ENCODE measurements at regions not wholly inside any gene's neighbourhood (a gene's known extent, or its start where the extent isn't known, plus 50 kb on each side); places are given as distances from the start of the nearest gene placed in this dataset.
"Not testable (repeated sequence)": the region's sequence is repeated elsewhere in the genome, so short reads cannot be mapped to it uniquely, and the experiment has no call there.

DNA sequence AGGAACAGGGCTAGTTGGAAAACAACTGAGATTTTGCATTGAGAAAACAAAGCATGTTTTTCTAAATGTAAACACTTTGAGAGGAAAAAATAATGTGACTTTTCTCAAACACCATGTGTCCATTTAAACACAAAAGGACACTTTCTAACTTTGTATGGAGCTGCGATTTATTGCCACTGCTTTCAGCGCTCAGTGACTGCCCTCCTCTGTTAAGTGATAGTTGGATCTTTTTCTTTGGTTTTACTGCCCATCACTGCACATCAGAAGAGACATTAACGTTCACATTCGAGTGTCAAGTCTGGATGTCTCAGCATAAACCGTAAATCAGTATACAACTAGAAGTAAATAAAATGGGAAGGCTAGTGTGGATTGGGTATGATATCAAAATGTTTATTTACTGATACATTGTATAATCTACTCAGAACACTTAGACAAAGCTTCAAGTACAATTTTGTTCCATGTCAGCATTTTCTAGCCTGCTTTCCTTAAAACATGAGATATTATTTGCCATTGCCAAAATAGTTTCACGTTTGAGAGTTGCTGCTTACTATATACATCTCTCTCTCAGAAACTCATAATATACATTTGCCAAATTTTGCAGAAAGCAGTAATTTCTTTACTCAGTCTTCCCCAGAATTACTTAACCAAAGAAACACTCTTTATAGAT is 237.6 kb downstream of the IKZF2 start:
- DNase-seq (ENCODE audit: low read depth in 1 of 2, low spot score in 1 of 2), result no peak

DNA sequence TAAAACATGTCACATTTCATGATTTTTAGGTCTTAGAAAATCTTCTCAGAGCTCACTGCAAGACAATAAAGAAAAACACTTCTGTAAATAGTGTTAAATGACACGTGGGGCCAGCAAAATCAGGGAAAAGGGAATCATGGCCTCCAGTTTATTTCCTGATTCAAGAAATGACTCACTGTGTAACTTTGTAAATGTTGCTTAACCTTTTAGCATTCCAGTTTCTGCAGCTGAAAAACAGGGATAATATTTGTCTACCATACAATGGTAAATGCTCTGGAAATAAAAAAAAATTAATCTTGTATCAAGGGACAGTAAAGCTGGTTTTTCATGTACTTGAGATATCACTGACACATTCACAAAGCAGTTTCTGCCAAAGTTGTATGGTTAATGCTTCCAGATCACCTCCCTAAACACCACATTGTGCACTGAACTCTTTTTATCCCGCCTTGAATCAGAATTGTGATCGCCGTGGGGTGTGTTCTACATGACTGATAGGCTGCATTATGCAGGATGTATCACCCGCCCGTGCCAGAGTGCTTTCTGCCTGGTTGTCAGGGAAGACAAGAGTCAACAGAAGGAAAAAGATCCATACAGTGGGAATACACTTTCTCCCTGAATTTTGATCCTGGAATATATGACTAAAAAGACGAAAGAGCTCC is 238.8 kb downstream of the IKZF2 start:
- no peak for DNase-seq (ENCODE audit: low read depth in 1 of 2, low spot score in 1 of 2)

DNA sequence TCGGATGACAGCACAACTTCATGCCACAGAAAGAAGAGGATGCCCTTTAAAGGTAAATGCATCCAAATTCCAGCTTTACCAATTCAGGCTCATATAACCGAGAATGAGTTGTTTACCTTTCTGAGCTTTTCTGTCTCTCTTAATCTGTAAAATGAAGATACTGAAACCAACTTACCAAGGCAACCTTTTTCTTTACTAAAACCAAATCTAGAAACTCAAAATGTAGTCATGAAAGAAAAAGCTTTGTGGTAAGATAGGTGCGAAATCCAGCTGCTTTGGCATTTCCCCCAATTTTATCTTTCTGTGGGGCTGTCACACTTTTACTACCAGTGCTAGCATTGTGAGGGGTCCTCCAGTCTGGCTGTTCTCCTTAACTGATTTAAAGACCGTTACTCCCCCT is 240.4 kb downstream of the IKZF2 start:
- DNase-seq (ENCODE audit: low read depth in 1 of 2, low spot score in 1 of 2), result no peak

DNA sequence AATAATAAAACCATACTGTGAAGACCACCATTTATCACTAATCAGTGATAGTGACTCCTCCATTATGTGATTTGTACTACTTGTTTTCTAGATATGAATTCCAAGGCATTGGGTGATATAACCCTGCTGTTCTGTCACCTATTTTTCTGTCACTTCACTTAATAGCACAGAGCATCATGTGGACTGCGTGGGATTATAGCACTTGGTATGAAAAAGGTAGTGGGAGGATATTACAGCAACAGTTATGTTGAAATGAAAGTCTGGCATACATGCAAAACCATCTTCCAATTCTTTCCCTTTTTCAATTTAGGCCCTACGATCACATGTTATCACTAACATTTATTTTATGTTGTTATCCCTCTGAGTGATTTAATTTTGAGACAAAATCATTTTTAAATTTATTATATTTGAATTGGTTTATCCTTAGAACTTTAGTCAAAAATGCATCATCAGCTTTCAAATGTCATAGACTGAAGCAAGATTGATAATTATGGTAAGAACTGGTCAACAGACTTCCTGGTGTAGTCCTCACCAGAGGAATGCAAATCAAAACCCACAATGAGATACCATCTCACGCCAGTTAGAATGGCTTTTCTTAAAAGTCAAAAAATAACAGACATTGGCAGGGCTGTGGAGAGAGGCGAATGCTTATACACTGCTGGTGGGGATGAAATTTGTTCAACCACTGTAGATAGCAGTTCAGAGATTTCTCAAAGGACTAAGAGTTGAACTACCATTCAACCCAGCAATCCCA is 242.6 kb downstream of the IKZF2 start:
- DNase-seq (ENCODE audit: low read depth in 1 of 2, low spot score in 1 of 2), result no peak

DNA sequence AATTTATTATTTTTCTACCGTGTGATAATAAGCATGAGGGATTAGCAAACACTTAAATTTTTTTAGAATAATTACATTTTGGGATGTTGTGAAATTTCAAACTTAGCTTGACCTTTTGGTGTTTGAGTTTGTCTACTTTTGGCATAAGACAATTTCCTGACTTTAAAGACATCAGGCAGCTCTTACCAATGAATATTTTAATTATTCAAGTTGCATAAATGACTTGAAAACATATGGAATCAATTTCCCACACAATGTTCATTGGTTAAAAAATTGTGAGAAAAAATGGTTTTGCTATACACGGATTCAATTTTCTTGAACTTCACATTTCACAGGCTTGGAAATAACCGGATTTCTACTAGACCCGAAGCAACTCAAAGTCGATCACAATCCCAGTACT is 243.4 kb downstream of the IKZF2 start:
- DNase-seq (ENCODE audit: low read depth in 1 of 2, low spot score in 1 of 2), result no peak

DNA sequence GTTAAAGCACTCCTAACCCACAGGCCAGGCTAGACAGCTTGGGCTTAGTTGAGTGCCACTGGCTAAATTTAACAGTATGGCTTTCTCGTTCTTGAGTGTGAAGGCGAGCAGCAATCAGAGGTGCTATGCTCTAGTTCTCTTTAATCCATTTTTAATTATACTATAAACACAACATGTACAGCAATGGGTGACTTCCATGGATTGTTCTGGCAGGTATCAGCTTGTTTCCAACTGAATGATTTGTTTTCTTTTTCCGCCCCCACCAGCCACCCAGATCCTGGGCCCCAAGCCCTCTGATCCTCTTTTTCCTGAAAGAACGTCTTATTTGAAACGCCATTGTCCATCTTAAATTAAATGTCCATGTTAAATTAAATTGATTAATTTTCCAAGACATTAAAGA is 244.8 kb downstream of the IKZF2 start:
- no peak for DNase-seq (ENCODE audit: low read depth in 1 of 2, low spot score in 1 of 2)

DNA sequence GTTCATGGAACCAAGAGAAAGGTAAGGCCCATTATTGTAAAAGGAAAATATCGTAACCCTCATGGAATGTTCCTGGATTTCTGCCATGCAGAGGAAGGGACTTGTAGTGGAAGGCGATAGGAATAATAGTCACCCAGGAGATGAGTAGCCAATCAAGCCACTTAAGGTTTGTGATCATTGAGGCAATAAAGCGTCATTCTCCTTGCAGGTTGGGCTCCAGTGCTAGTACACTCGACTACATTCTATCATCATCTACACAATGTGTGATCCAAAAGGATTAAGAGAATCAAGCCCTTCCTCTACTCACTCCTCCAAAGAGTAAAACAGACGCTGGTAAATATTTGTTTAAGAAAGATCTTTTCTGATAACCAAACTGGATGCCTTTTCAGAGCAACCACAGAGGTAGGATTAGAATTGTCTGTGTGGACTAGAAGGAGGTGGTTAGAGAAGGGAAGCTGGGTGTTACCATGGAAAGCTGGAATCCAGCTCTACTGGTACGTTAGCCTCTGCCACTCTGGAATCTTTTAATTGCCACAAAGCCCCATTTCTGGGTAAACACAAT is 245.7 kb downstream of the IKZF2 start:
- DNase-seq (ENCODE audit: low read depth in 1 of 2, low spot score in 1 of 2), result no peak

DNA sequence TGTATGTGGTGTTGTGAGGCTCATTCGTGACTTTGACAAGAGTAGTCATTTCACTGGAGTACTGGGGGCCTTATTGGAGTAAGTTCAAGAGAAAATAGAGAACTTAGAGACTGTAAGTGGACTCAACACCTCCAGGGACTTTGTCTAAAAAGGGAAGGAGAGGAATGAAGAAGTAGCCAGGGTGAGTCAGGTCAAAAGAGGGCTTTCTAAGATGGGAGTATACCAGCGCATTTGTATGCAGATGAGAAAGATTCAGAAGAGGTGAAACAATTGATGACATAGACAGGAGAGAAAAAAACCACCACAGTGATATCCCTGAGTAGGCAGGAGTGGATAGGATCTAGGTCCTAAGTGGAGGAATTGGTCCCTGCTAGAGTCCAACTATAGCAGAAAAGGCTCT is 246.8 kb downstream of the IKZF2 start:
- no peak for DNase-seq (ENCODE audit: low read depth in 1 of 2, low spot score in 1 of 2)

DNA sequence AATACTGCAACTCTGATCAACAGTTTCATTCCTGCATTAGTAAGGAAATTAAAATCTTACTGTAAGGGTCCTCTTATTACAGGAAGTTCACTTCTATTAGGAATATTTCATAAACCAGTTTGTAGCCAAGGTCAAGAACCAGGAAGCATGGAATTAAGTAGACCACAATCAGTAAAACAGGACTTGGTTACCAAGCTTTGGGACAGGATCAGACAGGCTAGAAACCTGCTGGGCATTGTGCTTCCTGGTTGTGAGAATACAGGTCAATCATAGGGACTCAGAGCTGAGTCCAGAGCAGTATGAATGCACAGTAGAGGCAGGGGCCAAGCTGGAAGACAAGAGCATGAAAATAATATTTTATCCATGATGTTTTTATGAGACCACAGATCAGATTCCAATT is 248.0 kb downstream of the IKZF2 start:
- no peak for DNase-seq (ENCODE audit: low read depth in 1 of 2, low spot score in 1 of 2)

DNA sequence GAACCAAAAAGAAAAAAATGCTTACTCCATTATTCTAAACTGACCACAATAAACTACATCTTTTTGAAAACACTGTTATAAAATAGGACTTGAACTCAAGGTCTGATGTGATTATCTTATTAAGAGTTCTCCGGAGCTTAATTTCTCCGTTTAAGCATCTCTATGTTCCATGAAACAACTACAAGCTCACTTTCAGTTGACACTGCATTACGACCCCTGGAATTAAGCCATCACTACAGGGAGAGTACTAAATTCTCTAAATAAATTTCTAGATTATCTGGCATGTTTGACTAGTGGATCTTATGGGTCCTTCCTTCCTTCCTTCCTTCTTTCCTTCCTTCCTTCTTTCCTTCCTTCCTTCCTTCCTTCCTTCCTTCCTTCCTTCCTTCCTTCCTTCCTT is 249.0 kb downstream of the IKZF2 start:
- no peak for DNase-seq (ENCODE audit: low read depth in 1 of 2, low spot score in 1 of 2)

DNA sequence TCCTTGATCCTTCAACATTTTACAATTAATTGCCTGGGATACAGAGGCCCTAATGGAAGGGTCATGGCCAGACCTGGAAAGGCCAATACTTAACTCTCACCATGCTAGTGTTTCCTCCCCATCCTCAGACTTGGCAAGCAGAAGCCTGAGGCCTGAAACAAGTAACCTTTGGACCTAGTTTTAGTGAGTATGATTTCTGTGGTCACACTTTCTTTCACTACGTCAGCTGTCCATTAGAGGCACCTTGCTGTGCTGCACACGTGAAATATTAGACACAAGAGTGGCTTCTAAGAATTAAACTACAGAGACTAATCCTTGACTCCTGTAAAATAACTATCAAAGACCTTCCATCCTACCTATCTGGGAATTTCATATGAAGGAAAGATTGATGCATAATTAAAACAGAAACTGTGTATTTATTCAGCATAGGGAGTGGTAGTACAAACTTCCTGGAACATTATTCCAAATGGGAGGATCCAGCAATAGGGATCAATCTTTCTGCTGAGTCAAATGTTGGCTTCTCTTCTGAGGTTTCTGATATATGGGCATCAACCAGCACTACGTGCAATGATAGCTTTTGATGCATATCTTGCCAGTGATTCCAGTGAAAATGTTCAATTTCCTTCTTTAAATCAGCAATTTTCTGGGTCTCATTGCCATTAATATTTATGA is 249.7 kb downstream of the IKZF2 start:
- no peak for DNase-seq (ENCODE audit: low read depth in 1 of 2, low spot score in 1 of 2)

DNA sequence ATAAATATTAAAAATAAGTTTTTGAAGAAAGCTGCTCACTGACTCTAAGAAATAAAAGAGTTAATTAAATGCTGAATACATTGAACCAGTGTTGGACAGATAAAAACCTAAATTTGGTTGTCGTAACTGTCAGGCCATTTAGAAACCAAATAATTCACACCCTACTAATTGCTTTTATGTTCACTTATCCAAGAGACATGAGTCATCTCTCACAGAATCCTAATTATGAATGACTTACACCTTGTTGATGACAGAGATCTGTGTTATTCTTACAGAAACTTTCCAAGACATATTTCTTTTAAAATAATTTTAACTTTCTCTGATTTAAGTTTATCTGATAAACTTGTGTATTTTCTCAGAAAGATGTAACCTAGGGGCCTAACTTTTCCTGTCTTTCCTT is 250.7 kb downstream of the IKZF2 start:
- DNase-seq (ENCODE audit: low read depth in 1 of 2, low spot score in 1 of 2), result no peak

DNA sequence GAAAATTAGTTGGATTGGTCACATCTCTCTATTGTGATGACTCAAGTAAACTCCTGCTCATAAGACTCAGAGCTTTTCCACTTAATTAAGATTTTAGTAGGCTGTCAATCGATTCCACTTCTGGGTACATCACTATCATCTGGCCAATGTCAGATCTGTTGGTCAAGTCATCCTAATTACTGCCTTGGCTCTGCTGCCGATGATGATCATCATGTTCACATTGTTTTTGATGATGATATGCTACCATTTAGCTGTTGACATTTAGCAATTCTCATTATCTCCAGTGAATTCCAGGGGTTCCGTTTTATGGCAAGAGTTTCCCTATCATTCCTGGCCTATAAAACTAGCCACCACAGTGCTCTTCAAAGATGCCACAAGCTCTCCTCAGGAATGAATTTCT is 253.4 kb downstream of the IKZF2 start:
- DNase-seq (ENCODE audit: low read depth in 1 of 2, low spot score in 1 of 2), result no peak

DNA sequence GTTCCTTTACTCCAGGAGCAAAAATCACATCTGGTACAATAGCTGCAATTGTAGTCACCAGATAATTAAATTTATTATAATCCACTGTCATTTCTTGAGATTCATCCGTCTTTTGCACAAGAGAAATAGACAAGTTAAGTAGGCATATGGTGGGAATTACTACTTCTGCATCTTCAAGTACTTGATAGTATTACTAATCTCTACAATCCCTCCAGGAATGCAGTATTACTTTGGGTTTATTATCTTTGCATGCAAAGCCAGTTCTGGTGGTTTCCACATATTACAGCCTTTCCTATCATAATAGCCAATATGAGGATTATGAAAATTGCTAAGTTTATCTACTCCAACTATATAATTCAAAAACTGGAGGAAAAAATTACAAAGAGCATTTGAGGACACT is 254.1 kb downstream of the IKZF2 start:
- no peak for DNase-seq (ENCODE audit: low read depth in 1 of 2, low spot score in 1 of 2)

DNA sequence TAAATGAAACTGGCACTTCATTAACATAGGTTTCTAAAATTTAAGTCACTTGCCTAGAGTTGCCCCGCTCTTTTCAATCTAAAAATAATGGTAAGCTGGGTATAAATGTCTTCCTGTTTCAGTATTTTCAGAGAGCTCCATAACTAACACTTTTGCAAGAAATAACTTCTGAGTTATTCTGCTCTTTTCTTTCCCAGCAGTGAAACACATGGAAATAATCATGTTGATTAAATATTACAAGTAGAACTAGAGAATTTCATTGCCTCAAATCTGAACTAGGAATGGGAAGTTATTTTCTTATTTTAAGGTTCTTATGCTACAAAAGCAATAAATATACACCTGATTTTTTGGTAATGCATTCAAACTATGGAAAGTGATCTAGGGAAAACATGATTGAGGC is 257.4 kb downstream of the IKZF2 start:
- DNase-seq (ENCODE audit: low read depth in 1 of 2, low spot score in 1 of 2), result no peak

DNA sequence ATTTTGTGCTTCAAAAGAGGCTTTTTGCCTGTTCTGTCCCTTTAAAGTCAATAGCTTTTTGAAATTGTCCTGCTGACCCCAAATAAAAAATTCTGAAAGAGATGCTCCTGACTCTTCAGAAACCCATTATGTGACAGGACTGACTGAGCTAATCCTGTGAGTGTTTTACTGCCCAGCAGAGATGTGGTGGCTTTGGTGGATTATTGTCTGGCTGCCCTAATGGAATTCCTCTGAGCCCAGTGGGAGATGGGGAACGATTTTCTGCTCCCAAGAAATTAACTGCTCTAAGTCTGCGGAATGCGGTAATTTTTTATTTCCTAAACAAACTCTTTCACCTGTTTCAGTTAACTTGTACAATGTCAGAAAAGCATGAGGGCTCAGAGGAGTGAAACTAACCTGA is 258.2 kb downstream of the IKZF2 start:
- no peak for DNase-seq (ENCODE audit: low read depth in 1 of 2, low spot score in 1 of 2)

DNA sequence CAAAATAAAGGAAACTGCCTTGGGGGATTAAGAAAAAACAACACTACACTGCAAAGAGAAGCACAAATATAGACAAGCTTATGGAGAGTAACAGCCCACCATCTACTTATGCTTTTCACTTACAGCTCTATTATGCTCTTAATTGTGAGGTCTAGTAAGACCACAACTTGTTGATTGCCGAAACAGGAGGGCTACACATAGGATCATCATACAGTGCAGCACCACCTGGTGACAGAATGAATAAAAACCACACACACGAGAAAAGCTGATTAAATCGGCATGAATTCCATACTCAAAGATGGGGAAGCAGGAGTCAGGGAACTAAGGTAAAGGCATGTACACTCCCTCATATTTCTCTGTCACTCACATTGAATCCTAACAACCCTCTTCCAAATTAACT is 259.2 kb downstream of the IKZF2 start:
- no peak for DNase-seq (ENCODE audit: low read depth in 1 of 2, low spot score in 1 of 2)

DNA sequence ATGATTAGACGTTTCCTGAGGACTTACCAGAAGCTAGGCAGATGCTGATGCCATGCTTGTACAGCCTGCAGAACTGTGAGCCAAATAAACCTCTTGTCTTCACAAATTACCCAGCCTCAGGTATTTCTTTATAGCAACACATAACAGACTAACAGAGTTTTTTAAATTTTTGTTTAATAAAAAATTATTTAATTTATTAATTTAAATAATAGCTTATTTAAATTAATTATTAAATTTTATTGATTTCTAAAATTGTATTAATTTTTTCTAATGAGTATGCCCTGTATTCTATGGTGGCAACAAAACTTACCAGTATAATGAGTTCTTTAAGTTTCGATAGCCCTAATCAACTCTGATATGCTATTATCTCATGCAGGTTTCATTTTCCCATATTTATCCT is 259.8 kb downstream of the IKZF2 start:
- no peak for DNase-seq (ENCODE audit: low read depth in 1 of 2, low spot score in 1 of 2)

DNA sequence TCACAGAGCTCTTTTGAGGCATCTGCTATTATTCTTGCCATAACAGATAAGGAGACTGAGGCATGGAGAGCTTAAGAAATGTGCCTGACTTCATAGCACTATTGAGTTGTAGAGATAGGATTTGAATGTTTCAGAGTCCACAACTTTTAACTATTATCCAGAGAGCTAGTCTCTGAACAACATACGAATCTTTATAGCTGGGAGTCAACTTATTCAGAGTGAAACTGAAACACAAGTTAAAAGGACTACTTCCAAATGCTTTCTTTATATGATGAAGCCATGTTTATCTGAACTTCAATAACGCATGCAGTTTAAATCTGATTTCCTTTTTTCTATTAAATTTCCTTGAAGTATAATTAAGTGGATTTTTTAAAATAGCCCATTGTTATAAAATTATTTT is 268.8 kb downstream of the IKZF2 start:
- DNase-seq (ENCODE audit: low read depth in 1 of 2, low spot score in 1 of 2), result no peak

DNA sequence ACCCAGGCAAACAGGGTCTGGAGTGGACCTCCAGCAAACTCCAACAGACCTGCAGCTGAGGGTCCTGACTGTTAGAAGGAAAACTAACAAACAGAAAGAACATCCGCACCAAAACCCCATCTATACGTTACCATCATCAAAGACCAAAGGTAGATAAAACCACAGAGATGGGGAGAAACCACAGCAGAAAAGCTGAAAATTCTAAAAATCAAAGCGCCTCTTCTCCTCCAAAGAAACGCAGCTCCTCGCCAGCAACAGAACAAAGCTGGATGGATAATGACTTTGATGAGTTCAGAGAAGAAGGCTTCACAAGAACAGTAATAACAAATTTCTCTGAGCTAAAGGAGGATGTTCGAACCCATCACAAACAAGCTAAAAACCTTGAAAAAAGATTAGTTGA is 274.9 kb downstream of the IKZF2 start:
- DNase-seq (ENCODE audit: low read depth in 1 of 2, low spot score in 1 of 2), result not testable (repeated sequence)

DNA sequence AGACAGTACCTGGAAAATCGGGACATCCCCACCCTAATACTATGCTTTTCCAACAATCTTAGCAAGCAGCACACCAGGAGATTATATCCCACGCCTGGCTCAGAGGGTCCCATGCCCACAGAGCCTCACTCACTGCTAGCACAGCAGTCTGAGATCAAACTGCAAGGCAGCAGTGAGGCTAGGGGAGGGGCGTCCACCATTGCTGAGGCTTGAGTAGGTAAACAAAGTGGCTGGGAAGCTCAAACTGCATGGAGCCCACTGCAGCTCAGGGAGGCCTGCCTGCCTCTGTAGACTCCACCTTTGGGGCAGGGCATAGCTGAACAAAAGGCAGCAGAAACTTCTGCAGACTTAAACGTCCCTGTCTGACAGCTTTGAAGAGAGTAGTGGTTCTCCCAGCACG is 275.5 kb downstream of the IKZF2 start:
- DNase-seq (ENCODE audit: low read depth in 1 of 2, low spot score in 1 of 2), result not testable (repeated sequence)

DNA sequence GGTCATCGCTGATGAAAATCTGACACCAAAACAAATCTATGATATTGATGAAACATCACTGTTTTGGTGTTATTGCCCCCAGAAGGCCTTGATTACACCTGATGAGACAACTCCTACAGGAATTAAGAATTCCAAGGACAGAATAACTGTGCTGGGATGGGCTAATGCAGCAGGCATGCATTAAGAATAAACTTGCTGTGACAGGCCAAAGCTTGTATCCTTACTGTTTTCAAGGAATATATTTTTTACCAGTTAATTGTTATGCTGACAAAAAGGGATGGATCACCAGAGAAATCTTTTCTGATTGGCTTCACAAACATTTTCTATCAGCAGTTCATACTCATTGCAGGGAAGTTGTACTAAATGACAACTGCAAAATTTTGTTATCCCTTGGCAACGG is 278.2 kb downstream of the IKZF2 start:
- DNase-seq (ENCODE audit: low read depth in 1 of 2, low spot score in 1 of 2), result no peak
